Omental fat pad (tissue), 3 donors: ENCODE measurements at regions not wholly inside any gene's neighbourhood (a gene's known extent, or its start where the extent isn't known, plus 50 kb on each side); places are given as distances from the start of the nearest gene placed in this dataset.

ENCODE experiments used
- ATAC-seq: fragments of 150-250 bp; one replicate; pipeline ENCODE4 v1.9.1; 2016; ENCODE audit warnings: mild to moderate bottlenecking, moderate library complexity; ENCODE audit not compliant: low FRiP score
- DNase-seq: peaks from one replicate; pipeline ENCODE4 v3.0.0-alpha.2; 2019; ENCODE audit warnings: low spot score
- TF ChIP-seq, protein P1 (sequence below), 3 donors: fragments of 450-650 bp; IDR thresholded peaks; one replicate each; pipeline ENCODE4 v1.5.1; 2016 to 2017; ENCODE audit warnings: antibody characterized with exemption in 3 of 3, mild to moderate bottlenecking in 3 of 3, moderate library complexity in 2 of 3

GRCh38 chr10:107424628-107425027 lies 260.1 kb upstream of the SORCS1 start:
- ATAC-seq (no peak), DNase-seq (no peak)
- TF ChIP-seq, protein P1, sequence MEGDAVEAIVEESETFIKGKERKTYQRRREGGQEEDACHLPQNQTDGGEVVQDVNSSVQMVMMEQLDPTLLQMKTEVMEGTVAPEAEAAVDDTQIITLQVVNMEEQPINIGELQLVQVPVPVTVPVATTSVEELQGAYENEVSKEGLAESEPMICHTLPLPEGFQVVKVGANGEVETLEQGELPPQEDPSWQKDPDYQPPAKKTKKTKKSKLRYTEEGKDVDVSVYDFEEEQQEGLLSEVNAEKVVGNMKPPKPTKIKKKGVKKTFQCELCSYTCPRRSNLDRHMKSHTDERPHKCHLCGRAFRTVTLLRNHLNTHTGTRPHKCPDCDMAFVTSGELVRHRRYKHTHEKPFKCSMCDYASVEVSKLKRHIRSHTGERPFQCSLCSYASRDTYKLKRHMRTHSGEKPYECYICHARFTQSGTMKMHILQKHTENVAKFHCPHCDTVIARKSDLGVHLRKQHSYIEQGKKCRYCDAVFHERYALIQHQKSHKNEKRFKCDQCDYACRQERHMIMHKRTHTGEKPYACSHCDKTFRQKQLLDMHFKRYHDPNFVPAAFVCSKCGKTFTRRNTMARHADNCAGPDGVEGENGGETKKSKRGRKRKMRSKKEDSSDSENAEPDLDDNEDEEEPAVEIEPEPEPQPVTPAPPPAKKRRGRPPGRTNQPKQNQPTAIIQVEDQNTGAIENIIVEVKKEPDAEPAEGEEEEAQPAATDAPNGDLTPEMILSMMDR (IDR thresholded peaks at IDR 0.05): no peak

- ATAC-seq: no peak
- TF ChIP-seq, protein P1 (IDR thresholded peaks at IDR 0.05): no peak
Observed at GRCh38 chr10:107423903-107424302, 259.4 kb upstream of the SORCS1 start.

GRCh38 chr10:107422681-107423080 lies 258.2 kb upstream of the SORCS1 start:
- no peak for DNase-seq
- TF ChIP-seq, protein P1 (IDR thresholded peaks at IDR 0.05): no peak
- no peak for ATAC-seq

More at GRCh38 chr10:107423903-107424302, 259.4 kb upstream of the SORCS1 start:
- no peak for DNase-seq

DNA sequence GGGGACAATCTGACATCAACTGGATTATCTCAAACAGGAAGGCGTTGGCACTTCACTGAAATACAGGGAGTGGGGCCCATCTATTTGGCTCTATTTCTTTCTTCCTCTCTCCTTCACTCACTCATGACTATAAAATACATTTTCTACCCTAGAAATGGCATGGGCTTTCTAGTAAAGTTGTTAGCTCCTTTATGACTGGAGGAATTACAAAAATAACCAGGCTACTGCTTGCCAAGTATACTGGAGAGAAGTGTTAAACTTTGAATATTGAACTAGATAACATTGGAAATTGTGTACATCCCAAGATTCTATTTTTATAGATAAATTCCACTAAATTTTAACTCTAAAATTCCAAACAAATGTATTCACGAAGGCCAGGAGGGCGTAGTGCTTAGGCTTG lies 255.7 kb upstream of the SORCS1 start:
- ATAC-seq (no peak), DNase-seq (no peak)
- TF ChIP-seq, protein P1 (IDR thresholded peaks at IDR 0.05): no peak

GRCh38 chr10:107418085-107418806 lies 253.7 kb upstream of the SORCS1 start:
- no peak for DNase-seq
- ATAC-seq: no peak
- TF ChIP-seq, protein P1 (IDR thresholded peaks at IDR 0.05): no peak

DNA sequence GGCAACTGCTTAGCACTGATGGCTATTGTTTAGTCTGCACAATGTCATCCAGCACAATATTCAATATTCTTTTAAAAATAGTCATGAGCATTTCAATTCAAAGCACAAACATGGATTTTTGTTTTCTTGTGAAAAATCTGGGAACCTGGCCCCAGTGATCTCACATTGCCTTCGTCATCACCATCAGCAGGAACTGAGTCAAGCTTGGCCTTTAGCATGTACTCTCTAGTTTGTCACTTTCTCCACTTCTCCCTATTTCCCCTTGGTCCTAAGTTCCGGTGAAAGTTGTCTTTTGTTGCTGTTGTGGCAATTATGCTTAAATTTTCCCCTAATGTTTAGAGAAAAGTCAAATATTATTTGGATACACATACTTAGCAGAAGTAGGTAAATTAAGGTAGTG lies 252.9 kb upstream of the SORCS1 start:
- DNase-seq: no peak

More for the DNA sequence above, 252.9 kb upstream of the SORCS1 start:
- TF ChIP-seq, protein P1 (IDR thresholded peaks at IDR 0.05): no peak
- no peak for ATAC-seq
